GM12891 (cell line): ENCODE measurements at regions not wholly inside any gene's neighbourhood (a gene's known extent, or its start where the extent isn't known, plus 50 kb on each side); places are given as distances from the start of the nearest gene placed in this dataset.

Source experiments
- POLR2A ChIP-seq: IDR thresholded peaks from 2 replicates; pipeline ENCODE4 v1.6.1; 2011; ENCODE audit warnings: low read depth, low read length, control low read depth
- POLR2AphosphoS5 ChIP-seq: IDR thresholded peaks from 2 replicates; pipeline ENCODE4 v1.6.1; 2011; ENCODE audit warnings: low read depth, low read length, control low read depth
- TAF1 ChIP-seq: IDR thresholded peaks from 2 replicates; pipeline ENCODE4 v1.6.1; 2011; ENCODE audit warnings: low read depth, low read length, control low read depth

GRCh38 chr18:39311111-39311712 is 1745.6 kb upstream of the CELF4 start:
- no peak for TF ChIP-seq POLR2AphosphoS5
- no peak for TF ChIP-seq POLR2A
- no peak for TF ChIP-seq TAF1
